Glutamatergic neuron (in vitro differentiated cells): ENCODE measurements at regions not wholly inside any gene's neighbourhood (a gene's known extent, or its start where the extent isn't known, plus 50 kb on each side); places are given as distances from the start of the nearest gene placed in this dataset.

Source experiments
- DNase-seq: peaks from one replicate; pipeline ENCODE4 v3.0.0; 2022
- H3K27ac Mint-ChIP-seq: one replicate; pipeline ENCODE4 v1.8.0; 2020; ENCODE audit warnings: mild to moderate bottlenecking, mixed read lengths, inconsistent platforms; ENCODE audit not compliant: unreplicated experiment
- H3K27me3 Mint-ChIP-seq: one replicate; pipeline ENCODE4 v1.8.0; 2020; ENCODE audit warnings: mild to moderate bottlenecking, moderate library complexity, mixed read lengths, inconsistent platforms; ENCODE audit not compliant: unreplicated experiment
- H3K36me3 Mint-ChIP-seq: one replicate; pipeline ENCODE4 v1.8.0; 2020; ENCODE audit warnings: mild to moderate bottlenecking, mixed read lengths, inconsistent platforms; ENCODE audit not compliant: unreplicated experiment
- H3K4me1 Mint-ChIP-seq: one replicate; pipeline ENCODE4 v1.8.0; 2020; ENCODE audit warnings: mild to moderate bottlenecking, low read depth, mixed read lengths, inconsistent platforms; ENCODE audit not compliant: unreplicated experiment
- H3K4me3 Mint-ChIP-seq: one replicate; pipeline ENCODE4 v1.8.0; 2020; ENCODE audit warnings: mild to moderate bottlenecking, mixed read lengths, inconsistent platforms; ENCODE audit not compliant: unreplicated experiment
- H3K9me3 Mint-ChIP-seq: one replicate; pipeline ENCODE4 v1.8.0; 2020; ENCODE audit warnings: mild to moderate bottlenecking, moderate library complexity, mixed read lengths, inconsistent platforms; ENCODE audit not compliant: unreplicated experiment
- TF ChIP-seq, protein P1 (sequence below): fragments of 200-600 bp; sonication (generic); IDR thresholded peaks from one replicate; pipeline ENCODE4 v1.5.0; 2021; ENCODE audit not compliant: partially characterized antibody, unreplicated experiment

DNA sequence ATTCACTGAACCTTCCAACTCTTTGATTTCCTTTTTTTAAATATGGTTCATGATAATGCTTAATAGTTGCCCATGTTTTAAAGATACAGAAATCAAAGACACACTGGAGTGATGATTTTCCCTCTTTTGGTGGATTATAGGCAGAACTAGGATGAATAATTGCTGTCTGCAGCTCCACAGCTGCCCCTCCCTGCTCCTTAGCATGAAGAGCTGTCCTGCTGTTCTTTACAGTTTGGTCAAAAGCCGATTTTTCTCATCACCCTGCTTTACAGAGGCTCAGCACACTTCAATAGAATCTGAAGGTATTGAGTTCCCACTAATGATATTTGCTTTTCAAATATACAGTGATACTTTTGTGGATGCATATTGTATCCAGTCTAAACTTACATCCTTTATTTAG, 202.6 kb downstream of the AASDHPPT start:
- Mint-ChIP-seq H3K27me3 (peaks cover 2% of the 10 kb centered on the region), H3K4me3 (no peak overlapping the region), H3K36me3 (no peaks in the 10 kb centered on the region), H3K9me3 (no peaks in the 10 kb centered on the region), H3K4me1 (peaks cover 8% of the 10 kb centered on the region), H3K27ac (no peak overlapping the region)
- TF ChIP-seq, protein P1, sequence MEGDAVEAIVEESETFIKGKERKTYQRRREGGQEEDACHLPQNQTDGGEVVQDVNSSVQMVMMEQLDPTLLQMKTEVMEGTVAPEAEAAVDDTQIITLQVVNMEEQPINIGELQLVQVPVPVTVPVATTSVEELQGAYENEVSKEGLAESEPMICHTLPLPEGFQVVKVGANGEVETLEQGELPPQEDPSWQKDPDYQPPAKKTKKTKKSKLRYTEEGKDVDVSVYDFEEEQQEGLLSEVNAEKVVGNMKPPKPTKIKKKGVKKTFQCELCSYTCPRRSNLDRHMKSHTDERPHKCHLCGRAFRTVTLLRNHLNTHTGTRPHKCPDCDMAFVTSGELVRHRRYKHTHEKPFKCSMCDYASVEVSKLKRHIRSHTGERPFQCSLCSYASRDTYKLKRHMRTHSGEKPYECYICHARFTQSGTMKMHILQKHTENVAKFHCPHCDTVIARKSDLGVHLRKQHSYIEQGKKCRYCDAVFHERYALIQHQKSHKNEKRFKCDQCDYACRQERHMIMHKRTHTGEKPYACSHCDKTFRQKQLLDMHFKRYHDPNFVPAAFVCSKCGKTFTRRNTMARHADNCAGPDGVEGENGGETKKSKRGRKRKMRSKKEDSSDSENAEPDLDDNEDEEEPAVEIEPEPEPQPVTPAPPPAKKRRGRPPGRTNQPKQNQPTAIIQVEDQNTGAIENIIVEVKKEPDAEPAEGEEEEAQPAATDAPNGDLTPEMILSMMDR, result no peak
- DNase-seq, result no peak

DNA sequence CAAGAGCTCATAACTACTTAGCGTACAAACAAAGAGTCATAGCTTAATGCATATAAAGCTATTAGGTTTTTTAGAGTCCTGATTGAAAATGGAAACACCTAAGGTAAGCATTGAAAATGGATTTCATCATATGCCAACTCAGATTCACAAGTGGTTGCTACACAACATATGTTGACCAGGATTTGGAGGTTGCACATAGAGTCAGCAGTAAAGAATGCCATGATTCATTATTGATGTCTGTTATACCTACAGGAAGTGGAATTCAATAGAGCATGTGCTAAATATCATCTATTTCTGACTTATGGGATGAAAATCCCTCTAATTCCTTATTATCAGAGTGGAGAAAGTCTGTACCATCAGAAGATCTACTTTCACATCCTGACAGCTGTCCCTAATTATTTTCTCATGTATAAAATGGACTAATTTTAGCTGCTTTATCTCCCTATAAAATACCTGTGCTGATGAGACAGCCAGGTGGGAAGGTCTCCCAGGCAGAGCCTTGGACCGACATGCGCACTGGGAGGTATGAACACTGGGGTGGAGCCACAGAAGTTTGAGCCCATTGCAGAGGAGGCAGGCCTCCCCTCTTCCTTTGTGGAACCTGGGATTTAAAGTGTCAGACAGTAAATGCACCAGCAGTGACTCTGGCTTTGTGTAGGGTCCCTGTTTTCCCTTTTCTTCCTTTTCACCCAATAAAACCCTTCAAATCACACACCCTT, 204.2 kb downstream of the AASDHPPT start:
- no peaks in the 10 kb centered on the region for H3K36me3 Mint-ChIP-seq
- peaks cover 14% of the 10 kb centered on the region for H3K4me1 Mint-ChIP-seq
- H3K4me3 Mint-ChIP-seq, result no peak overlapping the region
- TF ChIP-seq, protein P1, result no peak
- DNase-seq, result no peak
- no peak overlapping the region for H3K27ac Mint-ChIP-seq
- H3K9me3 Mint-ChIP-seq, result no peaks in the 10 kb centered on the region
- peaks cover 2% of the 10 kb centered on the region for H3K27me3 Mint-ChIP-seq

- H3K27ac Mint-ChIP-seq, result peak overlapping the region; percentile 87
Observed at GRCh38 chr11:106286881-106287504, 209.5 kb downstream of the AASDHPPT start.

DNA sequence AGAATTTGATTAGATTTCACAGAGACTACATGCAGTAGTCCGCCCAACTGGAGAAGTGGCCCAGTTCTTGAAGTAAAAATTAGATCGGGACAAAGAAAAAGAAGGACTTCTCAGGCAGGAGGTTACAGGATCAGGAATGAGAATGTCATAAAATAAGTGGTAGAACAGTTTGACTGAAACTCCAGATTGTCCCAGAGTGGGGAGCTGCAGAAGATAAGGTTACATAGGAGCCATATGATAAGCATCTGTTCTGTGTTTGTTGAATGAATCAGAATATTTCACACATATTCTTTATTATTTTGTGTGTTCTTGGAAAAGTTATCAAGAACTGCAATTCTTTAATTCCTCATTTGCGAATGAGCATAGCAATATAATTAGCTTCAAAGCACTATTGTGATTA, 210.6 kb downstream of the AASDHPPT start:
- DNase-seq, result no peak
- no peaks in the 10 kb centered on the region for H3K9me3 Mint-ChIP-seq
- no peaks in the 10 kb centered on the region for H3K27me3 Mint-ChIP-seq
- peaks cover 23% of the 10 kb centered on the region for H3K4me1 Mint-ChIP-seq
- peak overlapping the region; percentile 51 for H3K4me3 Mint-ChIP-seq
- TF ChIP-seq, protein P1, result no peak
- H3K27ac Mint-ChIP-seq, result peak overlapping the region; percentile 80
- no peaks in the 10 kb centered on the region for H3K36me3 Mint-ChIP-seq

More at GRCh38 chr11:106286881-106287504, 209.5 kb downstream of the AASDHPPT start:
- Mint-ChIP-seq H3K9me3 (no peaks in the 10 kb centered on the region), H3K4me1 (peaks cover 23% of the 10 kb centered on the region), H3K36me3 (no peaks in the 10 kb centered on the region), H3K27me3 (peaks cover 2% of the 10 kb centered on the region), H3K4me3 (no peak overlapping the region)
- DNase-seq, result peak; percentile 19
- TF ChIP-seq, protein P1, result no peak

DNA sequence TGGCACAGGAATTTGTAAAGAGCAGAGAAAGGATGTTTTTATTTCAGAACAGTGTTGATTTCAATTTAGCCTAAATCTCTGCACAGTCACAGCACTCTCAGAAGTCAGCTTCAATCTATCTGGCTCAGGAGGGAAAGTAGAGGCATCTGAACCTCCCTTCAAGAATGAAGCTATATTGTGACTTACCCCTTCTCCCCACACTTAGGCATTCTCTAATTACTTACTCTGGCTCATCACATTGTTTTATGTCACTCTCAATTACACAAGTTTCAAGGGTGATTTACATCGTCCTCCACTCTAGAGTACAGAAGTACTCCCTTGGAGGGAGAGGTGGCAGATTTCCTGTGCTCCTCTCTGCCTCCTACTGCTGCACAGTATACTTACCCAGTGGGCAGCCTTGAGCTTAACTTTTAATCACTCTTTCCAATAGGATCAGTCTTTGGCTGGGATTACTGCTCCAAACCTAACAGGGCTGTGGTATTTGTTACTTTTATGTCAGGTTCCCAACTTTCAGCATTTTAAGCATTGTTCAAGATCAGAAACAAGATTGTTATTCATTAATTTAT, 211.4 kb downstream of the AASDHPPT start:
- H3K27ac Mint-ChIP-seq, result peak overlapping the region; percentile 52
- H3K9me3 Mint-ChIP-seq, result no peaks in the 10 kb centered on the region
- H3K4me3 Mint-ChIP-seq, result peak overlapping the region; percentile 27
- H3K4me1 Mint-ChIP-seq, result peaks cover 23% of the 10 kb centered on the region
- TF ChIP-seq, protein P1, result no peak
- H3K36me3 Mint-ChIP-seq, result no peaks in the 10 kb centered on the region
- H3K27me3 Mint-ChIP-seq, result no peaks in the 10 kb centered on the region
- no peak for DNase-seq
